HG03097 (cell line): ENCODE measurements at regions not wholly inside any gene's neighbourhood (a gene's known extent, or its start where the extent isn't known, plus 50 kb on each side); places are given as distances from the start of the nearest gene placed in this dataset.

ENCODE experiments used
- ATAC-seq: cut with Tn5 transposase; IDR thresholded peaks from one replicate; pipeline ENCODE4 v1.9.1; 2021; ENCODE audit not compliant: unreplicated experiment, low FRiP score

DNA sequence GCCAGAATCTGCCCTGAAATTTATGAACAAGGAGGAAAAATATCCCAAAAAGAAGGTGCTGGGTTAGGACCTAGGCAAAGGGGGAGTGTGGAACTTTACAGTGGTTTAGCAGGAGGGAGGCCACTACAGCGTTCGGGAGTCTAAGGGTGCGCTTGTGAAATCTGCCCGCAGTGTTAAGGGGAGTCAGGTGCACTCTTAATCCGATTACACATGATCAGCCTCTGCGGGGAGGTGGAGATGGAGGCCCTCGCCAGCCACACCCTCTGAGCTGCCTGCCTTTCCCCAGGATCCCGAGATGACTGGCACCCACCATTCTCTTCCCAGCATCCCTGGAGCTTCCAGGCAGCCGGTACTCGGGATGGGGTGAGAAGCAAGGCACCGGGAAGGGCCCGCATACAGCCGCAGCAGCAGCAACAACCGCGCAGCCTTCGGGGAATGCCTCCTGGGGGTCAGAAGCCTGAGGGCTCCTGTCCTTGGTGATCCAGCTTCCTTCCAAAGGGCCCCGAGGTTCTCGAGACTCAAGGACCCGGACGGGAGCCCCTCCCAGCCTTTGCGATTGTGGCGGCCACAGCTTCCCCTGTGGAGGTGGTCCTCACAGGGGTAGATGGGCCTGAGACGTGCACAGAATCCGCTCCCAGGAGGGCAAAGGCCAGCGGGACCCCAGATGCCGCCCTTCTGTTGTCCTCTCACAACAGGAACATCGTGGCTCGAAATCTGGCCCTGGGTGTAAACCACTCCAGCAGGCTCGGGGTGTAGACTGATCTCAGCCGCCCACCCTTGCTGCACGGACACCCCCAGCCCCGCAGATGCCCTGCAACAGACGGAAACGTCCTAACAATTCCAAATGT lies 57.3 kb upstream of the CST7 start:
- no peak for ATAC-seq

DNA sequence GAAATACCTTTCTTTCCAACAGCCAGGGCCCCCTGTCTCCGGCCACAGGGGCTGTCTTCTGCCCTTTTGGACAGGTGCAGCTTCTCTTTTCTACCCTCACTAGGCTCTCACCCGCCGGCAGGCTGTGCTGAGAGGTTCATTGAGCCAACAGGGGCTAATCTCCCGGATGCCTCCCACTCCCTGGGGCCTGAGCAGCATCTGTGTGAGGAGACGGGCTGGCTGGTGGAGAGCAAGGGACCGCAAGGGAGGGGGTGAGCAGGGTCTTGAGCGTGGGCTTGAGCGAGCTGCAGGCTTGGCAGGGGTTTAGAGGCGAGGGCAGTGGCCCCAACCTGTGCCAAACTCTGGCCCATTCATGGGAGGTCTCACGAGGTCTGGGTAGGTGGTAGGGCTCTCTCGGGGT lies 56.5 kb upstream of the CST7 start:
- ATAC-seq: no peak

DNA sequence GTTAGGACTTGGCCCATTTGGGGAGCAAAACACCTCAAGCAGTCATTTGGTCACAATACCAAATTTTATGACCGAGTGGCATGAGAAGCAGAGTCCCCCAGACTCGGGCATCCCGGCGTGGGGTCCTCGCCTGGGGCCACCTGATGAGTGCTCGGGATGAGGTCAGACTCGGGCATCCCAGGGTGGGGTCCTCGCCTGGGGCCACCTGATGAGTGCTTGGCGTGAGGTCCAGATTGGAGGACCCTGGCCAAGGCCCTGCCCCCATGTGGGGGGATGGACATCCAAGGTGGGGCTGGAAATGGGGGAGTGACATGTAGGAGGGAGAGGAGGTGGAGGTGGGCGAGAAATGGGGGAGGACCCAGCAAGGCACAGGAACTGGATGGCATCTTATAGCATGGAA lies 56.1 kb upstream of the CST7 start:
- no peak for ATAC-seq

DNA sequence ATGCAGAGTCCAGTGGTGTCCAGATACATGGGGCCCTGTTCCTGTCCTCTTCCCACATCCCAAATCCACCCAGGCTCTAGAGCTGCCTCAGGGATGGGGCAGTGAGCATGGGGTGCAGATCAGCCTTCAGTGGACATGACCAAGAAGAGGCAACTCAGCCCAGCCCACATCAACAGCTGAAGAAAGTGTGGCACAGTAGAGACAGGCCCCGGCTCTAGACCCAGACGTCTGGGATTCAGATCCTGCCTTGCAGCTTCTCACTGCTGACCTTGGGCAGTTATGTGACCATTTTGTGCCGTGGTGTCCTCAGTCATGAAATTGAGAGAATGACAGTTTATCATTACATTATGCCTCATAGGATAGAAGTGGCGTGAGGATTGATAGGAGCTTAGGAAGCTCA lies 54.6 kb upstream of the CST7 start:
- no peak for ATAC-seq

DNA sequence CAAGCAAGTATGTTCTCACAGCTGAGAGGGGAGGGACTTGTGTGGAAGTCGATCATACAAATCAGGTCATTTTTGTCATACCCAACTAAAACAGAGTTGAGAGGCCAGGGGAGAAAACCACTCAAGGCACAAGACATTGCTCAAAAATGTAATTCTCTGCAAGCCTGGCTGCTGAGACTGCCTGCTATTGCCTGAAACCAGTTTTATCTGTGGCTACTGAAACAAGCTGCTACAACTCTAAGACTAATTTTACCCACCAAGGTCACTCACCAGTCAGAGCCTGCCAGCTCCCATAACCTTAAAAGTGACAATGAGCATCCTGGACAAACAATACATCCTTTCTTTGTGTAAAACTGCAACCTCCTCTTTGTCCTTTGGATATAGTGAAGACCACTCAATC lies 54.1 kb upstream of the CST7 start:
- ATAC-seq: no peak

DNA sequence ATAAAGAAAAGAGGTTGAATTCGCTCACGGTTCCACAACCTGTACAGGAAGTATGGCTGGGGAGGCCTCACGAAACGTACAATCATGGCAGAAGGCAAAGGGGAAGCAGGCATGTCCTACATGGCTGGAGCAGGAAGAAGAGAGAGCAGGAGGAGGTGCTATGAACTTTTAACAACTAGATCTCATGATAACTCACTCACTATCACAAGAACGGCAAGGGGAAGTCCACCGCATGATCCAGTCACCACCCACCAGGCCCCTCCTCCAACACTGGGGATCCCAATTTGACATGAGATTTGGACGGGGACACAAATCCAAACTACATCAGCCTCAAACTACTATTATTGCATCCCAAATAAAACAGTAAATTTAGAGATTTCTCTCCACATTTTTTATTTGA lies 53.6 kb upstream of the CST7 start:
- no peak for ATAC-seq

DNA sequence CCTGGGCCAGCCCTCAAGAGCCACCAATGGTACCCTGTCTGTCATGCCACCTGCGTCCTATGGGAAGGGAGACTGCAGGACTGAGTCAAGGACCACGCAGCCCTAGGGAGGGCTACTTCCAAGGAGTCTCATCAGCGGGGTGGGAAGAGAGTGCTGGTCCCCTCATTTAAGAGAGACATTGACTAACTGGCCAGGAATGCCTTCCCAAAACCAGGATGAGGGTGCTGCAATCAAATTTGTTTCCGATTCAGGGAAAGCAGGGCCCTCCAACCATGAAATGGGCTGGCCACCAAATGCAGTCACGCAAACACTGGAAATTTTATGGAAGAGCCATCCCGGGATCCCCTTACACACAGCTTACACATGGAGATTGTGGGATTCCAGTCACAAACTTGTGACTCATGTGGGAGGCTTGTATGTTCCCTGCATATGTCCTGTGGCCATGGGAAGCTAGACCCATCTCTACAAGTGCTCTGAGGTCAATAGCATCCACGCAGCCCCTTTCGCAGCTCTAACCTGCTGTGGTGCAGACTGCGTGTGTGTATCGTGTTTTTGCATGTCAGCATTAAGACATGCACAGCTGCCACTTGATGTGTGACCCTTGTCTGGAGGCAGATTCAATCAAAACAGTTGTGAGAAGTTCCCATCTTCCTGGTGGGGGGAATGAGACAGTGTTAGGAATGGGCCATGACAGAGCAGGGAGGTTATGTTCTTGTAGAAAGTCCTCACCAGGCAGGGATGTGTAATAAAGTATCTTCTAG lies 53.0 kb upstream of the CST7 start:
- ATAC-seq: no peak

DNA sequence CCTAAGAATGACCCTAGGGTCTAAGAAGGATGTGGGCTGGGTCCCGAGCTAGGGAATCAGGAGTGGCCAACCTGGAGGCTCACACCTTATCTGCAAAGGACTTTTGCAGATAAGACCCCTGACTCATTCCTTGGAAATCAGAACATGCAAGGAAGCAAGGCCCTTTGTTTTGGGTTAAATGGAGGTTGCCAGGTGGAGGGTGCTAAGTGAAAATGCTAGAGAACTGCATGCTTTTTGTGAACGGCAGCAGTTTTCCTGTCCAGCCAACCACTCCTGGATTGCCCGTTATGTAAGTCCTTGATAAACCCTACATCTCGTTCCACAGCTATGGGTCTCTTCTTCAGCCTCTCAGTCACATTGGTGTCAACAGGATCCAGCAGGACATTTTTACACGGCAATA lies 52.1 kb upstream of the CST7 start:
- no peak for ATAC-seq

DNA sequence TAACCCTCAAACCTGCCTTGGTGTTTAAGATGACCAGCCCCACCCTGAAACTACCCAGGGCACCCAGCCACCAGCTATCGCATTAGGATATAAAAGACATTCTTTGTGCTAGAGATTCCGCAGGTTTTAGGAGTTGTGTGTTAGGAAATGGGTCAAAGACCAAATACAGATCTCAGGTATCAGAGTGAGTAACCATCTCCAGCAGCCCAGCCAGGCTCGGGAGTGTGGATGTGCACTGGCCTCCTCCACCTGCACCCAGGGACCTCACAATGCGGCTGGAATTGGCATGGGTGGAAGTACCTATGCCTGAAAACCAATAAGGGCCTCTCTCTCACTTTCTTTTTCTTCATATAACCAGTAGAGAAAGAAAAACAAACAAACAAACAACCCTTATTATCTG lies 51.1 kb upstream of the CST7 start:
- no peak for ATAC-seq

DNA sequence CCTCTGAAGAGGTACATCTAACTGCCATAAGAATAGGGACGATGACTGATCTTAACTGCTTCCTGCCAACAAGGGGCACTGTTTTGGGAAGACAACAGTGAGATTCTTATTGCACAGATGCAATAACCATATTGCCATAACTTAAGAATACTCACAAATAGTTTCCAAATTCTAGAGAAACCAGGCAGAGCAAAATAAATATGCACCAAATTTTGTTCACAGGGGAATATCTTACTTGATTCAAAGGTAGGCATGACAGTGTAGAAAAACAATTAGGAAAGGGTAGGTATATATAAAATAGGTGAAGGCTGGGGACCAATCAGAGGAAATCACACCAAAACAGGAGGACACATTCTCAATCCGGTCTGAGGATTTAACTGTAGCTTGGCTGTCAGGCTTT lies 49.9 kb upstream of the CST7 start:
- no peak for ATAC-seq
